ENCODE measurements at regions not wholly inside any gene's neighbourhood (a gene's known extent, or its start where the extent isn't known, plus 50 kb on each side); places are given as distances from the start of the nearest gene placed in this dataset.

- TF ChIP-seq RELB (IDR thresholded peaks at IDR 0.05; ENCODE audit: low read depth): no peak
- TF ChIP-seq MYC (IDR thresholded peaks at IDR 0.05; ENCODE audit: insufficient read depth, insufficient read length, insufficient replicate concordance, low read length, severe bottlenecking): no peak
- no peak for TF ChIP-seq RAD21 (IDR thresholded peaks at IDR 0.05; ENCODE audit: insufficient read depth, low read depth, low read length)
- TF ChIP-seq ZBED1 (IDR thresholded peaks at IDR 0.05; ENCODE audit: borderline replicate concordance): no peak
- no peak for TF ChIP-seq FOXM1 (IDR thresholded peaks at IDR 0.05; ENCODE audit: low read depth, low read length)
- TF ChIP-seq BCL3 (IDR thresholded peaks at IDR 0.05; ENCODE audit: borderline replicate concordance, insufficient read depth, low read depth, low read length, poor library complexity, severe bottlenecking): no peak
- no peak for TF ChIP-seq EGR1 (IDR thresholded peaks at IDR 0.05; ENCODE audit: borderline replicate concordance in 1 of 2, low read depth in 2 of 2, low read length in 2 of 2)
- no peak for TF ChIP-seq SIX5 (IDR thresholded peaks at IDR 0.05; ENCODE audit: low read depth, low read length, severe bottlenecking)
- TF ChIP-seq ATF7 (IDR thresholded peaks at IDR 0.05; ENCODE audit: low read depth): no peak
- TF ChIP-seq JUND (IDR thresholded peaks at IDR 0.05; ENCODE audit: low read depth, low read length): no peak
- no peak for TF ChIP-seq CBX5 (IDR thresholded peaks at IDR 0.05; ENCODE audit: low read depth)
- TF ChIP-seq IRF4 (IDR thresholded peaks at IDR 0.05; ENCODE audit: low read depth, low read length): no peak
Measured at GRCh38 chr4:160406263-160406825, 1303.5 kb downstream of the RAPGEF2 start (continued).
